ENCODE measurements at regions not wholly inside any gene's neighbourhood (a gene's known extent, or its start where the extent isn't known, plus 50 kb on each side); places are given as distances from the start of the nearest gene placed in this dataset.

DNA sequence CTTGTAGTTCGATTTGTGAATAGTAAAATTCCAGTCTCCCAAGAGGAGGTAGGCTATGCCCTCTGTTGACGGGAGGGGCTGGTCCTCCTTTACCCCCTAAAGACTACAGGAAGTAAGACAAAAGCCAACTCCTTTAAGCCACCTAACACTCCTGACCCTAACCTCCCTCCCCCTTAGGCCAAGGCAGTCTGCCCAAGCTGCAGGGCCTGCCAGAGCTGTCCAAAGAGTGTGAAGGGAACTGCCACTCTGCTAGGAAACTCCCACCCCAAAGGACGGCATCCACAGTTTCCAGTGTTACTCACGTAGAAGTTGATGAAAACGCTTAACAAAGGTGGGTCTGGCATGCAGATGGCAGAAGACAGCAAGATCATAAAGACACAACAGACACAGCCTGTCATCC is 803.2 kb downstream of the PLA2G4A start:
- in situ Hi-C loops (cut with HindIII; ENCODE audit: low sequenced_read_pairs): no loop called here
- TF ChIP-seq, protein P1, sequence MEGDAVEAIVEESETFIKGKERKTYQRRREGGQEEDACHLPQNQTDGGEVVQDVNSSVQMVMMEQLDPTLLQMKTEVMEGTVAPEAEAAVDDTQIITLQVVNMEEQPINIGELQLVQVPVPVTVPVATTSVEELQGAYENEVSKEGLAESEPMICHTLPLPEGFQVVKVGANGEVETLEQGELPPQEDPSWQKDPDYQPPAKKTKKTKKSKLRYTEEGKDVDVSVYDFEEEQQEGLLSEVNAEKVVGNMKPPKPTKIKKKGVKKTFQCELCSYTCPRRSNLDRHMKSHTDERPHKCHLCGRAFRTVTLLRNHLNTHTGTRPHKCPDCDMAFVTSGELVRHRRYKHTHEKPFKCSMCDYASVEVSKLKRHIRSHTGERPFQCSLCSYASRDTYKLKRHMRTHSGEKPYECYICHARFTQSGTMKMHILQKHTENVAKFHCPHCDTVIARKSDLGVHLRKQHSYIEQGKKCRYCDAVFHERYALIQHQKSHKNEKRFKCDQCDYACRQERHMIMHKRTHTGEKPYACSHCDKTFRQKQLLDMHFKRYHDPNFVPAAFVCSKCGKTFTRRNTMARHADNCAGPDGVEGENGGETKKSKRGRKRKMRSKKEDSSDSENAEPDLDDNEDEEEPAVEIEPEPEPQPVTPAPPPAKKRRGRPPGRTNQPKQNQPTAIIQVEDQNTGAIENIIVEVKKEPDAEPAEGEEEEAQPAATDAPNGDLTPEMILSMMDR (IDR thresholded peaks at IDR 0.05; ENCODE audit: low read depth, low read length, missing control alignments): no peak
- H3K4me3 ChIP-seq (ENCODE audit: low read depth, low read length): no peak overlapping the region
- DNase-seq (ENCODE audit: low read depth): no peak

DNA sequence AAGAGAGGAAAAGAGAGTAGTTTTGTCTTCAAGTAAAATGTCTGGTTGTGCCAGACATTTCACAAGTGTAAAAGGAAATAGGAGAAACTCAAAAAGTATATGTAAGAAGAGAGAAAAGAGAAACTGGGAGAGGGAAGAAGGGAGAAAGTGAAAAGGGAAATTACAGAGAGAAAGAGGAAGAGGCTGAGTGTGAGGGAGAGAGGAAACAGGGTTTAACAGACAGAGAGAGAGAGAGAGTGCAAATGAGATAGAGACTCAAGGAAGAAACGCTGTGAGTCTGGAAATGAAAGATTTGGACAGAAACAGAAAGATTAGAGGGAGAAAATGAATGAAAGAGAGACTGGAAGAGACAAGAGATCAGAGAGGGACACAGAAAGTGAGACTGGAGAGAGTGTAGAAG is 806.2 kb downstream of the PLA2G4A start:
- in situ Hi-C loops (cut with HindIII; ENCODE audit: low sequenced_read_pairs): no loop called here
- TF ChIP-seq, protein P1 (IDR thresholded peaks at IDR 0.05; ENCODE audit: low read depth, low read length, missing control alignments): no peak
- no peak overlapping the region for H3K4me3 ChIP-seq (ENCODE audit: low read depth, low read length)
- no peak for DNase-seq (ENCODE audit: low read depth)

DNA sequence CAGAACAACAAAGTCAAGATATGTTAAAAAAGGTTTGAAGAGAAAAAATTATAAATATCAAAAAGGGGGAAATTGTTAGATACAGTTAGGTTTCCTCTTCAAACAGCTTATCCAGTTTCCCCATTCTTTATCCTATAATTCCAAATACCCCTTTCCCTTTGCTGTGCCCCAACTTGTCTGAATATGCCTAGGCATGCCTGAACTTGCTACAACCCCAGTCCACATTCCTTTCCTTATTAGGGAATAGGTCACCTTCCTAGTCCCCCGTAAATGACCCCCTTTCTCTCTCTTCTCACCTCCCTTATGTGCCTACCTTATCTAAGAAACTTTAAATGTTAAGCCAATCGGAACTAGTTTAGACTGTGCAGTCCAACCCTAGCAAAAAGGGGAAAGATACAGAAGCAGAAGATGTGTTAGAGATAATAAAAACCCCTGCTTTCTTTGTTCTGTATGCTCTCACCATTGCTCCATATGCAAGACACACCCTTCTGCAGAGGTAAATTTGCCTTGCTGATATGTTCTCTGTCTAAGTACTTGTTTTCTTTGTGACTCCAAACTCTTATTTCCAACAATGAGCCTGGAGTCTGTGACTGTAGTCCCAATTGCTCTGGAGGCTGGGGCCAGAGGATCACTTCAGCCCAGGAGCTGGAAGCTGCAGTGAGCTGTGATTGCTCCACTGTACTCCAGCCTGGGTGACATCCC is 810.1 kb downstream of the PLA2G4A start:
- in situ Hi-C loops (cut with HindIII; ENCODE audit: low sequenced_read_pairs): no loop called here
- no peak overlapping the region for H3K4me3 ChIP-seq (ENCODE audit: low read depth, low read length)
- DNase-seq (ENCODE audit: low read depth): no peak
- TF ChIP-seq, protein P1 (IDR thresholded peaks at IDR 0.05; ENCODE audit: low read depth, low read length, missing control alignments): no peak

DNA sequence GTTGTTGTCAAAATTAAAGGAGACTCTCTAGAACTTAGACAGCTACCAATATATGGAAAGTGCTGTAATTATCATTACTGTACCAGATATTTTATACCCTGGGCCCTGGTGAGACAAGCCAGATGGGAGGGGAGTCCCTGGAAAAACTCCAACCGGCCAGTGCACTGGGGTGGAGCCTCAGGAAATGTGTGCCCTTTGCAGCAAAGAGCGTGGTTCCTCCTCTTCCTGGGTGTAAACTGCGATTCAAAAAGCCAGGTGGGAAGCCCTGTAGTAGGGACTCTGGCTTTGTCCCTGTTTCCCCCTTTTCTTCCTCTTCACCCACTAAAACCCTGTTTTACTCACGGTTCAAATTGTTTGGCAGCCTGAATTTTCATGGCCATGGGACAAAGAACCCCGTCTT is 812.3 kb downstream of the PLA2G4A start:
- no peak overlapping the region for H3K4me3 ChIP-seq (ENCODE audit: low read depth, low read length)
- in situ Hi-C loops (cut with HindIII; ENCODE audit: low sequenced_read_pairs): no loop called here
- TF ChIP-seq, protein P1 (IDR thresholded peaks at IDR 0.05; ENCODE audit: low read depth, low read length, missing control alignments): no peak
- no peak for DNase-seq (ENCODE audit: low read depth)

DNA sequence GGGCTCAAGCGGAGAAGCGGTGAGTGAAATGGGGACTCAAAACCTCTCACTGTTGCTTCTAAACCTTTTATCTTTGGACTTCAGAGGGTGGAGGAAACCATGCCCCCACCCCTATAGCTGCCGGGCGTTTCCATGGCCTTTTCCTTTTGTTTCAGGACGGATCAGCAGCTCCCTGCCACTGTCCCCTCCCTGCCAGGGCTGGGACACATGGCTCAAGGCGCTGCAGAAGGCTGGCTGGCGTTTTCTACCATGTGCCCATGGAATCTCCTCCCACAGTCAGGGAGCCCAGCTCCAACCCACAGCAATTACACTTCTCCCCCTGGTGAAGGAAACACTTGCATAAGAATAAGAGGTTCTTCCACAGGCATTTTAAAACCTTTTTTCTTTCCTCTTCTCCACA is 812.7 kb downstream of the PLA2G4A start:
- H3K4me3 ChIP-seq (ENCODE audit: low read depth, low read length): no peak overlapping the region
- no peak for DNase-seq (ENCODE audit: low read depth)
- in situ Hi-C loops (cut with HindIII; ENCODE audit: low sequenced_read_pairs): no loop called here
- TF ChIP-seq, protein P1 (IDR thresholded peaks at IDR 0.05; ENCODE audit: low read depth, low read length, missing control alignments): no peak

DNA sequence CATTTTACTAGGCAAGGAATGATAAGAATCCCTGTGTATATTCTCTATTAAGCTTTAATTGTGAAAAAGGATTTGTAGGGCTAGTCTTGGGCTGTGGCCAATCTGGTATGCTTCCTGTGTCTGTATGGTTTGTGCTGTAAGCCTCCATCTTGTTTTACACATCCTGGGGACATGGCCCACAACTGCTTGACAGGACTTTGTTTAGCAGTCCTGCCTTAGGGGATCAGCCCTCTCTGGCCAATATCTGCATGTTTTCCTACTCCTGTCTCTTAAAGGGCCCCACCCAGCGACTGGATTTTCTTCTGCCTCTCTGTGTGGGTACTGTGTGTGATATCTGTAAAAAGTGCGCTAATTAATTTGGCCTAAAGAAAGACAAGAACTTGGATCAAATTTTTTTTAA is 813.2 kb downstream of the PLA2G4A start:
- TF ChIP-seq, protein P1 (IDR thresholded peaks at IDR 0.05; ENCODE audit: low read depth, low read length, missing control alignments): no peak
- in situ Hi-C loops (cut with HindIII; ENCODE audit: low sequenced_read_pairs): no loop called here
- DNase-seq (ENCODE audit: low read depth): no peak
- no peak overlapping the region for H3K4me3 ChIP-seq (ENCODE audit: low read depth, low read length)
